H9 (cell line): ENCODE measurements at regions not wholly inside any gene's neighbourhood (a gene's known extent, or its start where the extent isn't known, plus 50 kb on each side); places are given as distances from the start of the nearest gene placed in this dataset.

Experiments
- DNase-seq: peaks from one replicate; pipeline ENCODE4 v3.0.0-alpha.2; 2017
- H2AFZ ChIP-seq: one replicate; pipeline ENCODE4 v1.6.1; 2013; ENCODE audit warnings: mild to moderate bottlenecking, low read length, control low read depth, moderate library complexity
- H2AK5ac ChIP-seq: 2 replicates; pipeline ENCODE4 v1.6.1; 2013; ENCODE audit warnings: low read length, control low read depth, mixed read lengths; ENCODE audit not compliant: insufficient read length
- H2BK120ac ChIP-seq: one replicate; pipeline ENCODE4 v1.6.1; 2013; ENCODE audit warnings: low read depth, mild to moderate bottlenecking, low read length, control low read depth, inconsistent platforms; ENCODE audit not compliant: poor library complexity, severe bottlenecking
- H2BK12ac ChIP-seq: 2 replicates; pipeline ENCODE4 v1.6.1; 2013; ENCODE audit warnings: low read length, control low read depth, mixed read lengths, low read depth; ENCODE audit not compliant: insufficient read length
- H2BK15ac ChIP-seq: 2 replicates; pipeline ENCODE4 v1.6.1; 2013; ENCODE audit warnings: low read depth, low read length, control low read depth
- H2BK20ac ChIP-seq: one replicate; pipeline ENCODE4 v1.6.1; 2013; ENCODE audit warnings: low read depth, mild to moderate bottlenecking, low read length, control low read depth, inconsistent platforms; ENCODE audit not compliant: poor library complexity, severe bottlenecking
- H2BK5ac ChIP-seq: 2 replicates; pipeline ENCODE4 v1.6.1; 2013; ENCODE audit warnings: low read length, control low read depth, mixed read lengths; ENCODE audit not compliant: insufficient read length
- H3K14ac ChIP-seq: 2 replicates; pipeline ENCODE4 v1.6.1; 2013; ENCODE audit warnings: low read length, control low read depth; ENCODE audit not compliant: insufficient read depth
- H3K18ac ChIP-seq: 2 replicates; pipeline ENCODE4 v1.6.1; 2013; ENCODE audit warnings: low read depth, mild to moderate bottlenecking, mixed read lengths, low read length, control low read depth; ENCODE audit not compliant: insufficient read length
- H3K23ac ChIP-seq: 2 replicates; pipeline ENCODE4 v1.6.1; 2013; ENCODE audit warnings: low read length, control low read depth, mixed read lengths, low read depth; ENCODE audit not compliant: insufficient read length
- H3K23me2 ChIP-seq: 2 replicates; pipeline ENCODE4 v1.6.1; 2013; ENCODE audit warnings: low read depth, mild to moderate bottlenecking, mixed read lengths, low read length, control low read depth; ENCODE audit not compliant: insufficient read length, poor library complexity, severe bottlenecking
- H3K27ac ChIP-seq: 2 replicates; pipeline ENCODE4 v1.5.1; 2013; ENCODE audit warnings: low read length, control low read depth, mixed read lengths, low read depth; ENCODE audit not compliant: insufficient read length
- H3K27me3 ChIP-seq: 2 replicates; pipeline ENCODE4 v1.6.1; 2013; ENCODE audit warnings: low read length, control low read depth, inconsistent platforms; ENCODE audit not compliant: insufficient read depth
- H3K4ac ChIP-seq: 2 replicates; pipeline ENCODE4 v1.6.1; 2013; ENCODE audit warnings: low read depth, mild to moderate bottlenecking, control low read depth, inconsistent platforms, low read length, moderate library complexity
- H3K4me1 ChIP-seq: 2 replicates; pipeline ENCODE4 v1.6.1; 2013; ENCODE audit warnings: low read length, control low read depth, inconsistent platforms; ENCODE audit not compliant: insufficient read depth
- H3K4me2 ChIP-seq: 2 replicates; pipeline ENCODE4 v1.6.1; 2013; ENCODE audit warnings: low read length, control low read depth, mixed read lengths; ENCODE audit not compliant: insufficient read length, insufficient read depth
- H3K56ac ChIP-seq: 2 replicates; pipeline ENCODE4 v1.6.1; 2013; ENCODE audit warnings: low read depth, mild to moderate bottlenecking, mixed read lengths, low read length, control low read depth; ENCODE audit not compliant: insufficient read length
- H3K79me1 ChIP-seq: 2 replicates; pipeline ENCODE4 v1.6.1; 2013; ENCODE audit warnings: low read depth, mild to moderate bottlenecking, moderate library complexity, low read length, control low read depth, inconsistent platforms; ENCODE audit not compliant: insufficient read depth, poor library complexity, severe bottlenecking
- H3K79me2 ChIP-seq: 2 replicates; pipeline ENCODE4 v1.6.1; 2013; ENCODE audit warnings: low read length, control low read depth, inconsistent platforms; ENCODE audit not compliant: insufficient read depth
- H3K9ac ChIP-seq: 2 replicates; pipeline ENCODE4 v1.6.1; 2013; ENCODE audit warnings: low read length, control low read depth, mixed read lengths; ENCODE audit not compliant: insufficient read length; ENCODE audit errors: extremely low read depth
- H3K9me3 ChIP-seq: one replicate; pipeline ENCODE4 v1.6.1; 2013; ENCODE audit warnings: low read depth, low read length, inconsistent platforms; ENCODE audit not compliant: control insufficient read depth
- H3T11ph ChIP-seq: one replicate; pipeline ENCODE4 v1.6.1; 2013; ENCODE audit warnings: mild to moderate bottlenecking, low read length, control low read depth, inconsistent platforms
- H4K20me1 ChIP-seq: one replicate; pipeline ENCODE4 v1.6.1; 2013; ENCODE audit not compliant: control insufficient read depth, insufficient read length, insufficient read depth
- H4K5ac ChIP-seq: 2 replicates; pipeline ENCODE4 v1.6.1; 2013; ENCODE audit warnings: low read depth, mild to moderate bottlenecking, mixed read lengths, low read length, control low read depth; ENCODE audit not compliant: insufficient read length
- H4K8ac ChIP-seq: replicated peaks from 2 replicates; pipeline ENCODE4 v1.6.1; 2013; ENCODE audit warnings: low read length, control low read depth, mixed read lengths, low read depth; ENCODE audit not compliant: insufficient read length
- H4K91ac ChIP-seq: 2 replicates; pipeline ENCODE4 v1.6.1; 2013; ENCODE audit warnings: low read depth, mild to moderate bottlenecking, moderate library complexity, mixed read lengths, low read length, control low read depth; ENCODE audit not compliant: insufficient read length
- H3K27ac Mint-ChIP-seq, 3 experiments: 2 replicates in 2 of 3; 3 replicates in 1 of 3; pipeline ENCODE4 v1.8.0; 2020 to 2021; ENCODE audit warnings: mixed read lengths in 3 of 3, mild to moderate bottlenecking in 1 of 3, moderate library complexity in 1 of 3
- H3K27me3 Mint-ChIP-seq: 2 replicates; pipeline ENCODE4 v1.8.0; 2021; ENCODE audit warnings: low read depth, mild to moderate bottlenecking, moderate library complexity, mixed read lengths
- H3K36me3 Mint-ChIP-seq, 3 experiments: 2 replicates in 2 of 3; 3 replicates in 1 of 3; pipeline ENCODE4 v1.8.0; 2020 to 2021; ENCODE audit warnings: low read depth in 3 of 3, mixed read lengths in 3 of 3; ENCODE audit not compliant: insufficient read depth in 1 of 3
- H3K4me1 Mint-ChIP-seq, 2 experiments: 2 replicates each; pipeline ENCODE4 v1.8.0; 2020; ENCODE audit warnings: mixed read lengths in 2 of 2
- H3K4me3 Mint-ChIP-seq, 2 experiments: 2 replicates in 1 of 2; 3 replicates in 1 of 2; pipeline ENCODE4 v1.8.0; 2020 to 2021; ENCODE audit warnings: mild to moderate bottlenecking in 2 of 2, mixed read lengths in 2 of 2, moderate library complexity in 1 of 2
- H3K9me3 Mint-ChIP-seq, 2 experiments: 2 replicates in 1 of 2; 3 replicates in 1 of 2; pipeline ENCODE4 v1.8.0; 2020; ENCODE audit warnings: mild to moderate bottlenecking in 2 of 2, mixed read lengths in 2 of 2, moderate library complexity in 1 of 2
- WGBS: extraction: QIAGEN DNeasy Blood & Tissue Kit; methylation state at CpG from one replicate; pipeline ENCODE4 v1.1.7; 2013; ENCODE audit warnings: missing lambda C conversion rate, low lambda C conversion rate, mixed read lengths; ENCODE audit not compliant: insufficient read length; ENCODE audit errors: extremely low coverage; 5-methylcytosine and 5-hydroxymethylcytosine counted together
- TF ChIP-seq, protein P1 (sequence below): fragments of 200-600 bp; sonication (generic); conservative IDR thresholded peaks from 3 replicates; pipeline ENCODE4 v1.8.0; 2021; ENCODE audit warnings: antibody characterized with exemption, mild to moderate bottlenecking

DNA sequence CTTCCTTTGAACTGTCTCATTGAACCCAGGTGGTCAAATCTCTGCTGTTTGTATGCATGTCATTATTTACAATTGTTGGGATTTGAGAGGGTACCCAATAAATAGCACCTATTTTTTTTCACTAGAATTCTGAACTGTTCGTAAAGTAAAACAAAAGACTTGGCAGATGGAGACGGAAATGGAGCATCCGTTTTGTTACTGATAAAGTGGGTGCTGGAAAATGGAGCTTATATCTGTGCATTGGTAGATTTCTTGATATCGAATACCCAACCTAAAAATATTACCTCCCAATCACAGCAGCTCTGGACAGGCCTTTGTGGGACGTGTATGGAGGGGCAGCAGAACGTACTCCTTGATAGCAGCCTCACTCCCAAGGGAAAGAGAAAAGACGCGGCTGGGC, 224.4 kb downstream of the C12orf75 start:
- H3K27me3 Mint-ChIP-seq: peaks cover 2% of the 10 kb centered on the region; the same call in 1 of the 2 replicates
- H3K9me3 ChIP-seq: no peaks in the 10 kb centered on the region
- no peak overlapping the region for H2BK15ac ChIP-seq
- H2BK12ac ChIP-seq: no peak overlapping the region
- H3K9me3 Mint-ChIP-seq: no peaks in the 10 kb centered on the region
- no CpG with 5 or more reads among the region's 8 CpGs for WGBS
- H2AK5ac ChIP-seq: no peak overlapping the region
- H3T11ph ChIP-seq: no peak overlapping the region
- no peak overlapping the region for H3K14ac ChIP-seq
- TF ChIP-seq, protein P1, sequence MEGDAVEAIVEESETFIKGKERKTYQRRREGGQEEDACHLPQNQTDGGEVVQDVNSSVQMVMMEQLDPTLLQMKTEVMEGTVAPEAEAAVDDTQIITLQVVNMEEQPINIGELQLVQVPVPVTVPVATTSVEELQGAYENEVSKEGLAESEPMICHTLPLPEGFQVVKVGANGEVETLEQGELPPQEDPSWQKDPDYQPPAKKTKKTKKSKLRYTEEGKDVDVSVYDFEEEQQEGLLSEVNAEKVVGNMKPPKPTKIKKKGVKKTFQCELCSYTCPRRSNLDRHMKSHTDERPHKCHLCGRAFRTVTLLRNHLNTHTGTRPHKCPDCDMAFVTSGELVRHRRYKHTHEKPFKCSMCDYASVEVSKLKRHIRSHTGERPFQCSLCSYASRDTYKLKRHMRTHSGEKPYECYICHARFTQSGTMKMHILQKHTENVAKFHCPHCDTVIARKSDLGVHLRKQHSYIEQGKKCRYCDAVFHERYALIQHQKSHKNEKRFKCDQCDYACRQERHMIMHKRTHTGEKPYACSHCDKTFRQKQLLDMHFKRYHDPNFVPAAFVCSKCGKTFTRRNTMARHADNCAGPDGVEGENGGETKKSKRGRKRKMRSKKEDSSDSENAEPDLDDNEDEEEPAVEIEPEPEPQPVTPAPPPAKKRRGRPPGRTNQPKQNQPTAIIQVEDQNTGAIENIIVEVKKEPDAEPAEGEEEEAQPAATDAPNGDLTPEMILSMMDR: no peak
- no peak overlapping the region for H3K23ac ChIP-seq
- H3K56ac ChIP-seq: no peak overlapping the region
- H4K20me1 ChIP-seq: no peaks in the 10 kb centered on the region
- no peaks in the 10 kb centered on the region for H3K27me3 ChIP-seq
- H3K23me2 ChIP-seq: no peaks in the 10 kb centered on the region
- no peak overlapping the region for H3K27ac Mint-ChIP-seq
- H3K79me2 ChIP-seq: no peaks in the 10 kb centered on the region
- H3K4me1 ChIP-seq: no peaks in the 10 kb centered on the region
- H4K8ac ChIP-seq: no peak overlapping the region
- H3K4me2 ChIP-seq: no peak overlapping the region
- no peak overlapping the region for H2BK120ac ChIP-seq
- H2BK5ac ChIP-seq: no peak overlapping the region
- H2AFZ ChIP-seq: no peak overlapping the region
- no peak overlapping the region for H3K4ac ChIP-seq
- H3K9ac ChIP-seq: no peak overlapping the region
- no peaks in the 10 kb centered on the region for H3K79me1 ChIP-seq
- no peak overlapping the region for H4K91ac ChIP-seq
- H3K27ac ChIP-seq: no peak overlapping the region
- H3K4me1 Mint-ChIP-seq: peaks cover 17 to 18% of the 10 kb centered on the region in 2 experiments
- no peak overlapping the region for H3K4me3 Mint-ChIP-seq
- H4K5ac ChIP-seq: no peak overlapping the region
- H3K36me3 Mint-ChIP-seq: no peaks in the 10 kb centered on the region
- H2BK20ac ChIP-seq: no peak overlapping the region
- no peak overlapping the region for H3K18ac ChIP-seq
- no peak for DNase-seq
